Activated CD4-positive, alpha-beta T cell treated with anti-CD3 and anti-CD28 coated beads, Interleukin-2, amount 10 ng/mL, durations not matched to agents 7 days and 5 days (primary cell): ENCODE measurements at regions not wholly inside any gene's neighbourhood (a gene's known extent, or its start where the extent isn't known, plus 50 kb on each side); places are given as distances from the start of the nearest gene placed in this dataset.
"Not testable (repeated sequence)": the region's sequence is repeated elsewhere in the genome, so short reads cannot be mapped to it uniquely, and the experiment has no call there.

Source experiments
- CTCF ChIA-PET: fragments of 350-600 bp; sonication (Branson Sonifier 250); formaldehyde crosslinking; loops from one replicate; lab custom pipeline; 2021; ENCODE audit warnings: antibody characterized with exemption; lab: Charles Lee
- POLR2A ChIA-PET: fragments of 350-600 bp; sonication (Branson Sonifier 250); formaldehyde crosslinking; loops from one replicate; lab custom pipeline; 2021; ENCODE audit warnings: antibody characterized with exemption; lab: Charles Lee
- DNase-seq: peaks from one replicate; pipeline ENCODE4 v3.0.0-alpha.2; 2020
- H3K27ac Mint-ChIP-seq: one replicate; pipeline ENCODE4 v1.8.0; 2021; ENCODE audit warnings: mild to moderate bottlenecking, moderate library complexity, mixed read lengths
- H3K27me3 Mint-ChIP-seq: one replicate; pipeline ENCODE4 v1.8.0; 2021; ENCODE audit warnings: mixed read lengths
- H3K36me3 Mint-ChIP-seq: one replicate; pipeline ENCODE4 v1.8.0; 2021; ENCODE audit warnings: low read depth, mixed read lengths
- H3K4me1 Mint-ChIP-seq: one replicate; pipeline ENCODE4 v1.8.0; 2021; ENCODE audit warnings: mixed read lengths
- H3K4me3 Mint-ChIP-seq: one replicate; pipeline ENCODE4 v1.8.0; 2021; ENCODE audit warnings: mild to moderate bottlenecking, moderate library complexity, mixed read lengths
- H3K9me3 Mint-ChIP-seq: one replicate; pipeline ENCODE4 v1.8.0; 2021; ENCODE audit warnings: mixed read lengths

- Mint-ChIP-seq H3K4me3 (no peak overlapping the region), H3K27ac (no peak overlapping the region)
- CTCF ChIA-PET = no interaction called here
These were observed 131.1 kb downstream of the PYDC2 start for GRCh38 chr3:191592105-191592504.

GRCh38 chr3:191593486-191593885 is 132.5 kb downstream of the PYDC2 start:
- H3K9me3 Mint-ChIP-seq = no peaks in the 10 kb centered on the region
- no peak overlapping the region for H3K4me3 Mint-ChIP-seq
- DNase-seq = no peak
- no peak overlapping the region for H3K27ac Mint-ChIP-seq
- H3K36me3 Mint-ChIP-seq = no peaks in the 10 kb centered on the region
- no peaks in the 10 kb centered on the region for H3K27me3 Mint-ChIP-seq
- H3K4me1 Mint-ChIP-seq = no peaks in the 10 kb centered on the region
- CTCF ChIA-PET = no interaction called here
- POLR2A ChIA-PET = no interaction called here

More at GRCh38 chr3:191592105-191592504, 131.1 kb downstream of the PYDC2 start:
- no peak for DNase-seq
- no peaks in the 10 kb centered on the region for H3K27me3 Mint-ChIP-seq
- H3K4me1 Mint-ChIP-seq = no peaks in the 10 kb centered on the region
- no peaks in the 10 kb centered on the region for H3K9me3 Mint-ChIP-seq
- no peaks in the 10 kb centered on the region for H3K36me3 Mint-ChIP-seq
- POLR2A ChIA-PET = no interaction called here

GRCh38 chr3:191615511-191615910 is 154.5 kb downstream of the PYDC2 start:
- POLR2A ChIA-PET, H3K27ac Mint-ChIP-seq, H3K9me3 Mint-ChIP-seq, CTCF ChIA-PET, H3K27me3 Mint-ChIP-seq, H3K4me1 Mint-ChIP-seq, H3K36me3 Mint-ChIP-seq, DNase-seq, H3K4me3 Mint-ChIP-seq: not testable (repeated sequence)

- no peak for DNase-seq
- no peak overlapping the region for H3K27ac Mint-ChIP-seq
- POLR2A ChIA-PET = no interaction called here
- H3K27me3 Mint-ChIP-seq = no peaks in the 10 kb centered on the region
- H3K9me3 Mint-ChIP-seq = peaks cover 2% of the 10 kb centered on the region
- H3K36me3 Mint-ChIP-seq = no peaks in the 10 kb centered on the region
- H3K4me3 Mint-ChIP-seq = no peak overlapping the region
- no peaks in the 10 kb centered on the region for H3K4me1 Mint-ChIP-seq
- CTCF ChIA-PET = no interaction called here
These were observed 163.3 kb downstream of the PYDC2 start for GRCh38 chr3:191624299-191624698.

- H3K4me3 Mint-ChIP-seq = no peak overlapping the region
- H3K27me3 Mint-ChIP-seq = no peaks in the 10 kb centered on the region
- DNase-seq = no peak
- ChIA-PET CTCF (no interaction called here), POLR2A (no interaction called here)
- no peaks in the 10 kb centered on the region for H3K36me3 Mint-ChIP-seq
- no peak overlapping the region for H3K27ac Mint-ChIP-seq
- no peaks in the 10 kb centered on the region for H3K4me1 Mint-ChIP-seq
- peaks cover 2% of the 10 kb centered on the region for H3K9me3 Mint-ChIP-seq
These were observed 166.1 kb downstream of the PYDC2 start for GRCh38 chr3:191627064-191627463.

GRCh38 chr3:191628571-191628970 is 167.6 kb downstream of the PYDC2 start:
- Mint-ChIP-seq H3K36me3 (no peaks in the 10 kb centered on the region), H3K27ac (no peak overlapping the region), H3K9me3 (peaks cover 2% of the 10 kb centered on the region), H3K27me3 (no peaks in the 10 kb centered on the region), H3K4me3 (no peak overlapping the region), H3K4me1 (no peaks in the 10 kb centered on the region)
- DNase-seq = no peak
- POLR2A ChIA-PET = no interaction called here
- CTCF ChIA-PET = no interaction called here

- no peaks in the 10 kb centered on the region for H3K4me1 Mint-ChIP-seq
- H3K4me3 Mint-ChIP-seq = no peak overlapping the region
- no peaks in the 10 kb centered on the region for H3K27me3 Mint-ChIP-seq
- POLR2A ChIA-PET = no interaction called here
- DNase-seq = no peak
- no peak overlapping the region for H3K27ac Mint-ChIP-seq
- H3K36me3 Mint-ChIP-seq = no peaks in the 10 kb centered on the region
- H3K9me3 Mint-ChIP-seq = peaks cover 2% of the 10 kb centered on the region
- CTCF ChIA-PET = no interaction called here
These were observed 170.5 kb downstream of the PYDC2 start for GRCh38 chr3:191631496-191631895.

GRCh38 chr3:191634902-191635301 is 173.9 kb downstream of the PYDC2 start:
- H3K27ac Mint-ChIP-seq = no peak overlapping the region
- no peak for DNase-seq
- POLR2A ChIA-PET = no interaction called here
- H3K4me1 Mint-ChIP-seq = no peaks in the 10 kb centered on the region
- no peaks in the 10 kb centered on the region for H3K36me3 Mint-ChIP-seq
- H3K4me3 Mint-ChIP-seq = no peak overlapping the region
- no peaks in the 10 kb centered on the region for H3K27me3 Mint-ChIP-seq
- no peaks in the 10 kb centered on the region for H3K9me3 Mint-ChIP-seq
- CTCF ChIA-PET = no interaction called here

GRCh38 chr3:191637611-191638010 is 176.6 kb downstream of the PYDC2 start:
- no peak for DNase-seq
- CTCF ChIA-PET = no interaction called here
- Mint-ChIP-seq H3K27ac (no peak overlapping the region), H3K36me3 (no peaks in the 10 kb centered on the region), H3K27me3 (no peaks in the 10 kb centered on the region), H3K4me3 (no peak overlapping the region), H3K4me1 (no peaks in the 10 kb centered on the region), H3K9me3 (no peaks in the 10 kb centered on the region)
- POLR2A ChIA-PET = no interaction called here

- H3K4me3 Mint-ChIP-seq = no peak overlapping the region
- POLR2A ChIA-PET = no interaction called here
- DNase-seq = no peak
- no peak overlapping the region for H3K27ac Mint-ChIP-seq
- H3K27me3 Mint-ChIP-seq = no peaks in the 10 kb centered on the region
- no peaks in the 10 kb centered on the region for H3K36me3 Mint-ChIP-seq
- CTCF ChIA-PET = no interaction called here
- H3K4me1 Mint-ChIP-seq = no peaks in the 10 kb centered on the region
- H3K9me3 Mint-ChIP-seq = peaks cover 11% of the 10 kb centered on the region
These were observed 180.8 kb downstream of the PYDC2 start for GRCh38 chr3:191641789-191642188.

- POLR2A ChIA-PET = no interaction called here
- Mint-ChIP-seq H3K27me3 (no peaks in the 10 kb centered on the region), H3K4me3 (no peak overlapping the region), H3K9me3 (peaks cover 19% of the 10 kb centered on the region), H3K27ac (no peak overlapping the region), H3K4me1 (no peaks in the 10 kb centered on the region), H3K36me3 (no peaks in the 10 kb centered on the region)
- CTCF ChIA-PET = interaction anchor here (0.6 kb wide), 1 partner anchor 1506 kb away, joined by 3 read pairs; no protein-coding TSS in a partner anchor
- no peak for DNase-seq
These were observed 183.3 kb downstream of the PYDC2 start for GRCh38 chr3:191644291-191644690.

- no peaks in the 10 kb centered on the region for H3K4me1 Mint-ChIP-seq
- H3K9me3 Mint-ChIP-seq = peaks cover 19% of the 10 kb centered on the region
- no peaks in the 10 kb centered on the region for H3K36me3 Mint-ChIP-seq
- H3K27ac Mint-ChIP-seq = no peak overlapping the region
- H3K4me3 Mint-ChIP-seq = no peak overlapping the region
- H3K27me3 Mint-ChIP-seq = no peaks in the 10 kb centered on the region
- ChIA-PET CTCF (interaction anchor here (0.7 kb wide), 1 partner anchor 145 kb away, joined by 3 read pairs; no protein-coding TSS in a partner anchor), POLR2A (no interaction called here)
- no peak for DNase-seq
These were observed 185.3 kb downstream of the PYDC2 start for GRCh38 chr3:191646242-191646641.

GRCh38 chr3:191648787-191649186 is 187.8 kb downstream of the PYDC2 start:
- POLR2A ChIA-PET = no interaction called here
- peaks cover 17% of the 10 kb centered on the region for H3K9me3 Mint-ChIP-seq
- no peaks in the 10 kb centered on the region for H3K36me3 Mint-ChIP-seq
- H3K4me1 Mint-ChIP-seq = no peaks in the 10 kb centered on the region
- H3K27ac Mint-ChIP-seq = no peak overlapping the region
- no peak for DNase-seq
- no peaks in the 10 kb centered on the region for H3K27me3 Mint-ChIP-seq
- H3K4me3 Mint-ChIP-seq = no peak overlapping the region
- CTCF ChIA-PET = no interaction called here

- no peak overlapping the region for H3K4me3 Mint-ChIP-seq
- H3K36me3 Mint-ChIP-seq = no peaks in the 10 kb centered on the region
- no peaks in the 10 kb centered on the region for H3K4me1 Mint-ChIP-seq
- H3K9me3 Mint-ChIP-seq = peaks cover 11% of the 10 kb centered on the region
- H3K27me3 Mint-ChIP-seq = no peaks in the 10 kb centered on the region
- ChIA-PET POLR2A (no interaction called here), CTCF (no interaction called here)
- H3K27ac Mint-ChIP-seq = no peak overlapping the region
- no peak for DNase-seq
These were observed 188.7 kb downstream of the PYDC2 start for GRCh38 chr3:191649626-191650025.
